GM12891 (cell line): ENCODE measurements at regions not wholly inside any gene's neighbourhood (a gene's known extent, or its start where the extent isn't known, plus 50 kb on each side); places are given as distances from the start of the nearest gene placed in this dataset.
"Not testable (repeated sequence)": the region's sequence is repeated elsewhere in the genome, so short reads cannot be mapped to it uniquely, and the experiment has no call there.

Source experiments
- PAX5 ChIP-seq: IDR thresholded peaks from 2 replicates; pipeline ENCODE4 v1.6.1; 2011; ENCODE audit warnings: low read length, moderate library complexity, mild to moderate bottlenecking; ENCODE audit not compliant: insufficient read depth, severe bottlenecking
- POLR2A ChIP-seq: IDR thresholded peaks from 2 replicates; pipeline ENCODE4 v1.6.1; 2011; ENCODE audit warnings: low read depth, low read length, control low read depth
- POLR2AphosphoS5 ChIP-seq: IDR thresholded peaks from 2 replicates; pipeline ENCODE4 v1.6.1; 2011; ENCODE audit warnings: low read depth, low read length, control low read depth
- POU2F2 ChIP-seq: IDR thresholded peaks from 2 replicates; pipeline ENCODE4 v1.6.1; 2011; ENCODE audit warnings: low read depth, mild to moderate bottlenecking, control low read depth, low read length, moderate library complexity
- SPI1 ChIP-seq: IDR thresholded peaks from 2 replicates; pipeline ENCODE4 v1.6.1; 2011; ENCODE audit warnings: low read depth, low read length, control low read depth
- TAF1 ChIP-seq: IDR thresholded peaks from 2 replicates; pipeline ENCODE4 v1.6.1; 2011; ENCODE audit warnings: low read depth, low read length, control low read depth

- not testable (repeated sequence) for TF ChIP-seq POLR2AphosphoS5, TAF1, POLR2A, SPI1, POU2F2, PAX5
Measured at GRCh38 chr18:40281356-40281755, 1673.7 kb upstream of the PIK3C3 start.
